Suppressor macrophage (primary cell): ENCODE measurements at regions not wholly inside any gene's neighbourhood (a gene's known extent, or its start where the extent isn't known, plus 50 kb on each side); places are given as distances from the start of the nearest gene placed in this dataset.

Source experiments
- DNase-seq, 4 experiments: peaks; one replicate each; pipeline ENCODE4 v3.0.0-alpha.2; 2020 to 2022

- DNase-seq, result no peak
Observed at GRCh38 chr2:38202713-38203445, 126.9 kb upstream of the CYP1B1 start.

- DNase-seq, result no peak
Observed at GRCh38 chr2:38201784-38202183, 125.8 kb upstream of the CYP1B1 start.

- no peak for DNase-seq
Observed at GRCh38 chr2:38200598-38200997, 124.6 kb upstream of the CYP1B1 start.

- no peak for DNase-seq
Observed at GRCh38 chr2:38199127-38199526, 123.2 kb upstream of the CYP1B1 start.

- no peak for DNase-seq
Observed at GRCh38 chr2:38194751-38195150, 118.8 kb upstream of the CYP1B1 start.

- peak in 3 of 4 experiments; percentile 45 to 53 (median 50) for DNase-seq
Observed at GRCh38 chr2:38192976-38193375, 117.0 kb upstream of the CYP1B1 start.

GRCh38 chr2:38192046-38192445 lies 116.1 kb upstream of the CYP1B1 start:
- no peak for DNase-seq

GRCh38 chr2:38191516-38191915 lies 115.6 kb upstream of the CYP1B1 start:
- no peak for DNase-seq

- DNase-seq, result no peak
Observed at GRCh38 chr2:38190542-38191218, 114.7 kb upstream of the CYP1B1 start.

- DNase-seq, result peak in 2 of 4 experiments; percentile 19 to 30
Observed at GRCh38 chr2:38187541-38188011, 111.6 kb upstream of the CYP1B1 start.

- peak in 2 of 4 experiments; percentile 20 to 51 for DNase-seq
Observed at GRCh38 chr2:38185012-38185491, 109.1 kb upstream of the CYP1B1 start.

GRCh38 chr2:38182492-38183003 lies 106.6 kb upstream of the CYP1B1 start:
- DNase-seq, result no peak

GRCh38 chr2:38181806-38182491 lies 106.0 kb upstream of the CYP1B1 start:
- no peak for DNase-seq

GRCh38 chr2:38180754-38181153 lies 104.8 kb upstream of the CYP1B1 start:
- DNase-seq, result no peak

GRCh38 chr2:38178556-38179419 lies 102.8 kb upstream of the CYP1B1 start:
- DNase-seq, result peak; percentile 80 to 97 (median 87)

- peak; percentile 65 to 91 (median 82) for DNase-seq
Observed at GRCh38 chr2:38178119-38178518, 102.2 kb upstream of the CYP1B1 start.

GRCh38 chr2:38176619-38177021 lies 100.7 kb upstream of the CYP1B1 start:
- peak; percentile 30 to 65 (median 59) for DNase-seq

- DNase-seq, result peak; percentile 74 to 93 (median 86)
Observed at GRCh38 chr2:38174646-38175423, 98.9 kb upstream of the CYP1B1 start.

- no peak for DNase-seq
Observed at GRCh38 chr2:38174131-38174530, 98.2 kb upstream of the CYP1B1 start.

- no peak for DNase-seq
Observed at GRCh38 chr2:38173683-38174082, 97.7 kb upstream of the CYP1B1 start.

- DNase-seq, result no peak
Observed at GRCh38 chr2:38171208-38171855, 95.4 kb upstream of the CYP1B1 start.
